ENCODE measurements at regions not wholly inside any gene's neighbourhood (a gene's known extent, or its start where the extent isn't known, plus 50 kb on each side); places are given as distances from the start of the nearest gene placed in this dataset.

DNA sequence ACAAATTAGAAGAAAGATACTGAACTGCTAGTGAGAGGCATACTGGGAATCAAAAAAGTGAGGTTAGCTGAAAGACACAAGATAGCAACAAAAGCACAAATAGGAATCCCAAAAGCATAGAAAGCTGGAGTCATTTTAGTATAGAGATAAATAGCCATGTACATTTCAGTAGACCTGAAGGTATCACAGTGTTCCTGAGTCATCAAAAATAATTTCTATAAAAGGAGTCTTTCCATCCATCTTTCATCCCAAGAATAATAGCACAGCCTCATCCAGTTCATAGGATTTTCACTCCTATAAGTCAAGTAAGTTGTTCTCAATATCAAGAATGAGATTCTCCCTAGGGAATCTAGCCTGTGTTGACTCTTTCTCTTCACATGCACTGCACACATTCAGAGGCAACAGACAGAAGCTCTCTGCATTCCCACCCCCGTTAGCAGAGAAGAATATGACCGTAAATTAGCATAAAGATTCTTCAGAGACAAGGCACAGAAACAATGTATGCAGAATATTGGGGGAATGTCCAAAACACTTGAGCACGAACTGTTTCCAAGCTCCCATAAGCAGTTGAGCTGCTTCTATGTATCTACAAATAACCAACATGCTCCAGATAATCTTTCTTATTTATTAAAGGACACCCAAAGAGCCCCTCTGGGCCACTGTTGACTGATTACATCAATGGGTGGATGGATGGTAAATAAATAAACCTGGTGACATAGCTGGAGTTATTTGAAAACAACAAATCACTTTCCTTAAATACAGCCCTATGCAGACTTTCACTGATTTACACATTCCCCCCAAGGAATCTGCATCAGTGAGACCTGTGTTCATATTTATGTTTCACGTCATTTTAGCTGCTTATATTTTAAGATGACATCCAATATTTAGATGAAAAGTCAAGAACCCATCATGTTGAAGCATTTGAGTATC is 174.5 kb upstream of the PKDCC start:
- DNase-seq, result no peak

DNA sequence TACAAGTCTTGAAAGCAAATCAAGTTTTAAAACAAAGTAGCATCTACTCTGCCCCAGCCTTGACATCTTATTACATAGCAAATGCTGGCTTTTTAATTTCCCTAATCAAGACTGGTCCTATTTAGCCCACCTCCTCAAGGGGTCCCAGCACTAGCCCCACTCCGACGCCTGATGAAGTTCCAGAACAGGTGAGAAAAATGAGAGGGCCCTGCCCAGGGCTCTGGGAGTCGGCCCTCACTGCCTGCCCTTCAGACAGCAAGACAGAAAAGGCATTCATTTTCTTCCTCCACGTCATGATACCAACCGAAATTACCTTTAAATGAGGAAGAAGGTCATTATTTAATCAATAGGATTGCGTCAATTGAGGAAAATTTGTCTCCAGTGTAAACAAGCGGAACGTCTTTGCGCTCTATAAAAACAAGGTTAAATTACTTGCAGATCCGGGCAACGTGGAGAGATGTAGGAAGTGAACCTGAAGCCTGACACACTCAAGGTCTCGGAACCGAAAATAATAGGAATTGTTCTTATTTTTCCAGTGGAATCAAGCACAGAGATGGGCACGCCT is 170.6 kb upstream of the PKDCC start:
- DNase-seq, result no peak

DNA sequence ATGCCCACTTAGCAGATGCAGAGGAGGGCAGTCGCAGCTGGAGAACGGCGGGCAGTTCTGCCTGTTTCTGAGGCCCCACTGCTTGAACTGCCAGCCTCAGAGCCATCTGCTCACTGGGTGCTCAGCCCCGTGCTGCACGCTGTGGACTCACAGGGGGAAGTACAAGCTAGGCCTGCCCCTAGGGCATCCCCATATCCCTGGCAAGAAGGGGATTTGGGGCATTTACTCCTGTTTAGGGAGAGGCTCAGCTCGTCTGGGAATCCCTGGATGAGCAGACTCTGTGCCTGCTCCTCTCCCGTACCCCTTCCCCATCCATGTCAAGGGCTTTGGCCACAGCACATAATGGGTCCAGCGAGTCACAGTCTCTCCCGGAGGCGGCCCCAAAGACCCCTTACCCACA is 169.8 kb upstream of the PKDCC start:
- DNase-seq, result peak; percentile 18

DNA sequence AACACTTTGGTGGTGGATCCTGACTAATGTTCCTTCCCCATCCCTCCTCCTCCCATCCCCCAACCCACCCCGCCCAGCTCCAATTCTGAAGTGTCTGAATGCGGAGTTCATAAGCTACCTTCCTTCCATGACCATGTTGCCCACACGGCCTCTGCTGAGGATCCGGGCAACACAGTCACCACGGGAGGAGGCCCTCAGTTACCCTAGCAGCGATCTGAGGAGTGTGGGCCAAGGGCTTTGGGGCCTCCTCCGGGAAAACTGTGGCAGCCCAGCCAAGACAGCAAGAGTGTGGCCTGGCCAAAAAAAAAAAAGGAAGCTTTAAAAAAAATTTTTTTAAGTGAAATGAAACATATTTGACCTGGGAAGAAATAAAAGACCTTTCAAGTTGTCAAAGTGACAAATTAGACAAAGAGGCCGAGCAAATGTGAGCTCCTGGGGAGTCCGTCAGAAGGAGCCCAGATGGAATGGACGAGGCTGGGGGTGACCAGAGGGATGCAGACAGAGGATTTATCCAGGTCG is 169.0 kb upstream of the PKDCC start:
- DNase-seq, result no peak

DNA sequence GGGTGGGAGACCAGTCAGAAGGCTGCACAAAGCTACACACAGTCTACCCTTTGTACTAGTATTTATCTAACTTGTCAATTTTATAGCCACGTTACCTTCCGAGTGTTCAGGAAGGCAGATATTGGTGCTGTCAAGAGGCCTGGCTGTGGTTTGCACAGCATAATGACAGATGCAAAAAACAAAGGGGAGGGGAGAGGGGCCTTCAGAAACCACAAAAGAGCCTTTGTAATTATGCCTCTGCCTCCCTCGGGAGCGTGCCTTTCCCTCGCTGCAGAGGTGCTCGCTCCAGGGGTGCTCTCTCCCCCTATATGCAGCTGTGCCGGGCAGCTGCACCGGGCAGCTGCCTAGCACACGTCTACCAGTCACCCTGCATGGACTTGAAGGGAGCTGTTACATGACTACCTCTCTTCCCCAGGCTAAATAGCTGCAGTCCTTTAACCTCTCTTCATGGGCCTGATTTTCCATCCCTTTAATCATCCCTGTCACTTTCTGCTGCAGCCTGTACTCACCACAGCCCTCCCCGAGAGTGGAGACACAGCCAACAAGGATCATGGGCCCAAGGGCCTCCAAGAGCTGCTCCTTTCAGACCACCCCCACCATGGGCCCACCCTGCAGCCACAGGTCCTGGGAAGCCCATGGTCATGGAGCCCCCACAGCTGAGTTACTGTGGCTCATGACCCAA is 168.4 kb upstream of the PKDCC start:
- no peak for DNase-seq

DNA sequence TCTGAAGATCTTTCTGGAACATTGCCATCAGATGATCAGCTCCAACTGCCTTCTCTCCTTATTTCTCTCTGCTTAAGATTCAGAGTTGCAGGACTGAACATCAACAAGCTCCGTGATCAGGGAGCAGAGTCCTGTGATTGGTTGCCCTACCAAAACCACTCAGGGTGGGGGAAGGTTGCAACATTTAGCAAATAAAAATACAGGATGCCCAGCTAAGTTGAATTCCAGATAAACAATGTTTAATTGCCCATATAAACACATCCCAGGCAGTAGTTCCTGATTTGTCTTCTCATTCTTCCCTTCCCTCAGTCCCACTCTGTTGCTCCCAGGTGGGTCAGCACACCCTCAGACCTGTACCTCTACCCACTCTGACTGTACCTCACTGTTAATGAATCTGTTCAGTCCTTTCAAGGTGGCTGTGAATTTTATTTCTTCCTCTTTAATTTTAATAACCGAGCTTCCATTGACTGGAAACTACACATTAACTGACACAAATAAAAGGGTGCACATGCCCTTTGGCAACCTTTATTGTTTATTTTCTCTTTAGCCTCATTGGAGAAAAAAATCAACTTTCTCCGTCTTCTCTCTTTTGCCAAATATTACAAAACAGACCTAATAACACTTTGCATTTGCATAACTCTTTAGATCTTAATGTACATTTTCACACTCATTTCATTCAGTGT is 167.1 kb upstream of the PKDCC start:
- no peak for DNase-seq

DNA sequence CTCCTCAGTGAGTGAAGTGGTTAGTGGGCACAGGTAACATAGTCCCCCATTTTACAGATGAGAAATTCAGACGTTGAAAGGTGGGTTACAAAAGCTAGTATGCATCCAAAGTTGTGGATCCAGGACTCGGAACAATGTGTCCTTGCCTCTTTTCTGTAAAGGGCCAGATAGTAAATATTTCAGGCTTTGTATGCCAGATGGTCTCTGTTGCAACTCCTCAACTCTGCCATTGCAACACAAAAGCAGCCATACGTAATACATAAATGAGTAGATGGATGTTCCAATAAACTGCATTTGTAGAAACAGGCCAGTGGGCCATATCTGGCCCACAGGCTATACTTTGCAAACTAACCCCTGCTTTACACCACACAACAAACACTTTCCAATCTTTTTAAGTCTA is 166.6 kb upstream of the PKDCC start:
- no peak for DNase-seq

DNA sequence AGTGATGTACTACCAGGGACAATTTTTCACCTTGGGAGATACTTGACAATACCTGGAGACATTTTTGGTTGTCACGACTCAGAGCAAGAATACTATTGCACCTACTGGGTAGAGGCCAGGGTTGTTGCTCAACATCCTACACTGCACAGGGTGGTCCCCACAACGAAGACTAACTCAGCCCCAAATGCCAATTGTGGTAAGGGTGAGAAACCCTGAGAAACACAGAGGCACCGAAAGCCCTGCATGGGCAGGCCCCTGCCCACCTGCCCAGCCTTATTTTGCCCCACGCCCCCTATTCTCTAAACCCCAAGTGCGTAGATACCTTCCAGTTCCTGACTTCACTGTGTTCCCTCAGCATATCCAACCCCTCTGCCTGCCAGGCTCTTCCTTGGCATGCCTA is 163.1 kb upstream of the PKDCC start:
- DNase-seq, result no peak

DNA sequence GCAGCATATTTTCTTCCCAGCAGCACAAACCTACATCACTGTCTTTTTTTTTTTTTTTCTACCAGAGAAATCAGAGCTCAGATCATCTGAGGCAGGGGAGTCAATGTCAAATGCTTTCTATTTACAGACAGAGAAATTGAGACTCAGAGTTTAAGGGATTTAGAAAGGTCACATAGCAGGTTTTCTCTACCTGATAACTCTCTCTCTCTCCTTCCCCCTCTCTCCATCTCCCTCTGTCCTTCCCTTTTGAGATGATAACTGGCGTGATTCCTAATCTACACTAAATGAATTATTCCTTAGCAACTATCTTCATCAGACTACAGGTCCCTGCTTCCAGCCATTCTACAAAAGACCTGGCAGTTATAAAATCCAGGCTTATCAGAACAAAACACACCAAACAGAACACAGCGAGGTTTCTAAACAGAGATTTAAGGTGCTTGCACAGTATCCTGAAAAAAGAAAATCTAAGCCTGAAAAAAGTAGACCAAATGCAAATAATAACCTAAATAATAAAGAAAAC is 161.6 kb upstream of the PKDCC start:
- no peak for DNase-seq

DNA sequence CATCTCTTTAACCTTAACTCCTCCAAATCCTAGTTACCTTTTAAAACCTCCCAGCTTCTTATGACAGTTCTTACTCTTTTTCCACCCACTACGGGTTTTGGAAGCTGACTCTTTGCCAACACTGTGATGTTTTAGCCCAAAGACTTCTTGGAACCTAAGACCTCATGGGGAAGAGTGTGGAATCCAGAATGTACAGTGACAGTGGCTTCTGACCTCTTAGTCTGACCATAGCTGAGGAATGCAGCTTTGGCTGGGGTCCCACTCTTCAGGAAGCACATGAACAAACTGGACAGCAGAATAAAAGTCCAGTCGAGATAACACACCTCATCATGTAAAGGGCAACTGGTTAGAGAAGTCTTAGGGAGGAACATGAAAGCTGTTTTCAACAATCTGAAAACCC is 161.1 kb upstream of the PKDCC start:
- DNase-seq, result no peak

DNA sequence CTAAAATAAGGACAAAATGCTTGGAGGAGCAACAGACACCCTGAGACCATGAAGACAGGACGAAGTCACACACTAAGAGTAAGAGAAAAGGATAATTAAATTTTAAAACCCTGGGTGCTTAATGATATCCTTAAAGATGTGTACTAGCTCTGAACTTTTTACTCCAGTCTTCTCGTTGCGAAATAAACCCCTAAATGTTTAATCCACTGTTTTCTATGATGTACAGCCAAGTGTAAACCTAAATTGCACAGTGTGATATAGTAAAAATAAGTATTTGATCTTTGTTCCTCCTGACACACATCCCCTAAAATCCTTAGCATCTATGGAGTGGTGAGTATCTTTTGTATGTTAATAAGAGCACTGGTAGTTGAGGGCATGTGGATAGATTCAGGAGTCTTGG is 157.5 kb upstream of the PKDCC start:
- no peak for DNase-seq

DNA sequence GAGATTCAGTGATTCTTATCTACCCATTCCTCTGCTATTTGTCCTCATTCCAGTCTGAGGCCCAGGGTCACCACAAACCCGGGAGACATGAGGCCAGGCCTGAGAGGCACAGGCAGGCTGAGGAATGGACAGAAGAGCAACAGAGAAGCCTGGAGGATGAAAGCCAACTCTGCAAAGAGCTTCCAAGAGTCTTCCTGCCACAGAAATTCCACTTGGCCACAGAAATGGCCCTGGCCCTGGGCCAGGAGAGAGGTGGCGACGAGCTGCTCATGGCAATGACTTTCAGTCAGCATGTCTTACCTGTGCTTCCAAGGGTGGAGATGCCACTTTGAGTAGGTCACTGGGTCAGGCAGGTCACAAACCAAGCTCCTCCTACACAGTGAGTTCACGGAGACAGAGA is 155.3 kb upstream of the PKDCC start:
- no peak for DNase-seq

DNA sequence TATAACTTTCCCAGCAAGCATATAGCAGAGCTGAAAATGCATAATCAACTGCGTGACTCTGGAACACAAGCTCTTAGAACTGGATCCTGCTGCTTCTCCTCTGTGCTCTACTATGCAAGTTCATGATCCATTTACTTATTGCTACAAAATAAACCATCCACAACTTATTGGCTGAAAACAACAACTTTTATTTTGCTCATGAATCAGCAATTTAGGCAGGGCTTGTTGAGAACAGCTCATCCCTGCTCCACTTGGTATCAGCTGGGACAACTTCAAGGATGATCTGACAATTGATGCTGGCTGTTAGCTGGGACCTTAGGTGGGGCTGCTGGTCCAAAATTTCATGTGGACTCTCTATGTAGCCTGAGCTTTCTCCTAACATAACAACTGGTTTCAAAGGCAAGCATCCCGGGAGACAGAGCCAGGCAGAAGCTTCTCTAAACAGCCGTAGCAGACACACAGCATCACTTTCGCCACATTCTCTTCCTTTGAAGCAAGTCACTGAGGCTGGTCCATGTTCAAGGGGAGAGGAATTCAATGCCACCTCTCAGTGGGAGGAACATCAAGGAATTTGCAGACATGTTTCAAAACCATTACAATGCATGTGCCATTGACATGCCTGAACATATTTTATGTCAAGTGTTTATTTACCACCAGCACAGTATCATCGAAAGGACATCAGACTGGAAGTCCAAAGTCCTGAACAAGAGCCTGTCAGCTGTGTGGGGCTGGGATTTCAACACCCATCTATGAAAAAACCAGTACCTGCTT is 153.1 kb upstream of the PKDCC start:
- no peak for DNase-seq

DNA sequence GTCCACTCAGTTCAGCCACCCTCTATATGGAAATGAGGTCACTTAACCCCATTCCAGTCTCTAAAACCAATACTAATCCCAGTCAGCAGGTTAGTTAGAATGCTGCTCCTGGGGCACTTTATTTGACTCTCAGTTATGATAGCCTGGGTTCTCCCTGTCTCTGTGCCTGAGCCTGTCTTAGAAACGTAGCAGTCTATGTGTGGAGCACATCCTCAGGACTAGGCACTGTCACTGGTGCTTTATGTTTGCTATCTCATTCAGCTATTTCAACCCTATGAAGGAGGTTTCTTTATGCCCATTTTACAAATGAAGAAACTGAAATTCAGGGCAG is 152.5 kb upstream of the PKDCC start:
- no peak for DNase-seq

DNA sequence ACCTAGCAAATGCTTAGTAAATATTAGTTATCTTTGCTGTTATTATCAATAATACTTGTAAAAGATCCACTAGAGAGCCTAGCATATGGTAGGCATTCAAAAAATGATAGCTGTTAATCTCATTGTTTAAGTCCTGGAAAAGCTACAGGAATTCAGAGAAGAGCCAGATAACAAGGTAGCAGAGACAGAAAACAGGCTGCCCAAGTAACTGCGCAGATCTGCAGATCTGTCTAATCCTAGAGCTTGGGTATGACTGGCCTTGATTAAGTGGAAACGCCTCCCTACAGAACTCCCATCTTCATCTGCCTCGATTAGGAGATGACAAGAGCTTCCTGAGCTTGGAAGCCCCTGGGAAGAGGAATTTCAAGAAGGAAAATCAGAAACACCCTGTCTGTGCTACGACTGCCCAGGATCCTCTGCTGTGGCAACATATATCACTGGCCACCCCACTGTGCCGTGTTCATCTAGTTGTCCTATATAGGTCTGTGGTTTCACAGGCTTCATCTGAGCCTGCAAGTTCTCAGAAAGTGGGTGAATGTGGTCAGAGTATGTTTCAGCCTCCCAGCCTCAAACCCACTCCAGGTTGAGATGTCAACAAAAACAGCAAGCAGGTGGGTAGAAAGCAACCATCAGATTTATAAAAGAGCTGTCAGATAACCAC is 151.5 kb upstream of the PKDCC start:
- no peak for DNase-seq

DNA sequence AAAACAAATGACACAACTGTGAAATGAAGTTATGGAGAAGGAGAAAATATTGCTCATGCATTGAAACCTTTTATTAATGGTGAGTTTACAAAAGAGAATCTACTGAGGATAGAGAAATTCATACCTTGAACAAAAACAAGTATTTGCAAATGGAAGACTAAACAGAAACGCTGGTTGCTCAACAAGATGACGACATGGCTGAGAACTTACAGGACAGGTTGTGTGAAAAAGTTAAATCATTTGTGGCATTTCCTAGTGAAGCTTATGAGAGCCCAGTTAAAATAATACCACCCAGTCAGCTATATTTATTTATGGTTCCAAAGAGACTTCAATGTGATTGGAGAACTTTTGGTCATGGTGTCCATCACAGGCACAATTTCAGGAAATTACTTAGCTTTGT is 148.6 kb upstream of the PKDCC start:
- no peak for DNase-seq

DNA sequence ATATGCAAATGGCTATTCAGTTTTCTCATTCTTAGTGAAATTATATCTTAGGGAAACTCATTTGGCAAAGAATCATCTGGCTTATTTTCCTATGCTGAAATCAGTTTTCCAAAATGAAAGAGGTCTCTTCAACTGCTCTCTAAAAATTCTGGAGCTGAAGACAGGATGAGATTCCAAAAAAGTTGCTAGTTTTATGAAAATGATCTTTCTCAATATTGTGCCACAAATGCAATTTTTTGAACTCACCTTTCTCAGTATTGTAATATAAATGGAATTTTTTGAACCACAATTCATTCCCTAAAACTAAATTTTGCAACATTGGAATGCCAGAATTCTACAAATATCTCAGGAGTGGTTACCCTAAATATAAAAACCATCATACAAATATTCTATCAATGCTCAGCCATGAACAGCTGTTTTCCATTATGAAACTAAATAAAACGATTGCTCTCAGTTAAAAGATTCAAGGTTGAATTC is 147.7 kb upstream of the PKDCC start:
- DNase-seq, result no peak

DNA sequence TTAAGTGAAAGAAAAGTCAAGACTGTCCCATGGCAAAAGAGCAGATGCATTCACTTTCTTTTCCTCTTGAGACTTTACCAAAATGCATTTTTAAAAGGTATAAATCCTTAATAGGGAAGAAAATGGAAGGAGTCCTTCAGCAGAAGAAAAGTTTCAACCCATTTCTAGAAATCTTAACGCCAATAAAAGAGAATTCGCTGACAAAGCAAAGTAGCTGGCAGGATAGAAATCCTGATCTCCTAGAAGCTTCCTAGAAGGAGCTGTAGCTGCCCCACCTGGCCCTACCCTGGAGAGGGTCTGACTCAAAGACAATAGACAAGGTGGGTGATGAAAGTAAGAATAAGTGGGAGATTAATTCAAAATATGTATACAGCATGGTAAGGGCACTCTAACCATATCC is 144.9 kb upstream of the PKDCC start:
- no peak for DNase-seq

DNA sequence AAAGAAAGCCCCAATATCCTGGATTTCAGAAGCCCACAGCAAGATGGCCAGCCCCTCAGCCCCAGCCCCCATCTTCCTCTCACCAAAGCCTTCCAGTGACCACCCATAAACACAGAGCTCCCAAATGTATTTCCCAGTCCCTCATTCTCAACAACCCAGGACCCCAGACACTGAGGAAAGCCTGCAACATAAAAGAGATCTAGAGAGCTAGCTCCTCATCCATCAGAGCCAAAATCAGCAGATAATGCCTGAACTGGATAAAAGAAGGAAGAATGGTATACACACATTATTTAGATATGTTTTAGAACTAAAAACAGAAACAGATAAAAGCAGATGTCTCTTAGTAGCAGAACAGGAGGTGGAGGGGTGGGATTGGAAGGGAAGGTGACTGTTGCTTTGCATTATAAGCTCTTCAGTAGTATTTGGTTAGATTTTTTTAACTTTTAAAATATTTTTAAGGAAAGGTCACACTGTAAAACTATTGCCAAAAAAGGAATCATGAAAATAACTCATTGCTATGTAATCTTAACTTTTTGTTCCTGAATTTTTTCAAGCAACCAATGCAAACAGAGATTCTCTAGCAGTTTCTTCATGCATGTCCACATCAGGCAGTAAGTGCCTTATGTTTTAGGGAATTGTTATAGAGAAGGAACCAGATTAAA is 144.2 kb upstream of the PKDCC start:
- no peak for DNase-seq

DNA sequence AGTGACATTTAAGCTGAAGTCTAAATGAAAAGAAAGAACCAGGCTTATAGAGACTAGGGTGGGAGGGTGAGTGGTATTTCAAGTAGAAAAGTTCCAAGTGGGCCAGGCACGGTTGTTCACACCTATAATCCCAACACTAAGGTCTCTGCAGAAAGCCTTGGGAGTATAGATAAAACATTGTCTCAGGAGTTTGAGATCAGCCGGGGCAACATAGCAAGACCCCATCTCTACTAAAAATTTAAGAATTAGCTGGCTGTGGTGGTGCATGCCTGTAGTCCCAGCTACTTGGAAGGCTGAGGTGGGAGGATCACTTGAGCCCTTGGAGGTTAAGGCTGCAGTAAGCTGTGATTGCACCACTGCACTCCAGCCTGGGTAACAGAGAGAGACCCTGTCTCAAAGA is 143.4 kb upstream of the PKDCC start:
- DNase-seq, result no peak

All from NCI-H1694 (cell line).